ENCODE measurements at regions not wholly inside any gene's neighbourhood (a gene's known extent, or its start where the extent isn't known, plus 50 kb on each side); places are given as distances from the start of the nearest gene placed in this dataset.

- ATAC-seq = peak; percentile 100
- intact Hi-C loops (cut with micrococcal nuclease) = no loop called here
Measured at GRCh38 chr2:222993920-222994650, 57.9 kb upstream of the KCNE4 start.

GRCh38 chr2:222998459-222998858 lies 53.5 kb upstream of the KCNE4 start:
- DNase-seq (no peak), ATAC-seq (no peak)
- intact Hi-C loops (cut with micrococcal nuclease) = no loop called here

More at GRCh38 chr2:222993920-222994650, 57.9 kb upstream of the KCNE4 start:
- DNase-seq = peak; percentile 85

GRCh38 chr2:223000872-223001796 lies 50.9 kb upstream of the KCNE4 start:
- DNase-seq = no peak
- intact Hi-C loops (cut with micrococcal nuclease) = no loop called here
- ATAC-seq = no peak

DNA sequence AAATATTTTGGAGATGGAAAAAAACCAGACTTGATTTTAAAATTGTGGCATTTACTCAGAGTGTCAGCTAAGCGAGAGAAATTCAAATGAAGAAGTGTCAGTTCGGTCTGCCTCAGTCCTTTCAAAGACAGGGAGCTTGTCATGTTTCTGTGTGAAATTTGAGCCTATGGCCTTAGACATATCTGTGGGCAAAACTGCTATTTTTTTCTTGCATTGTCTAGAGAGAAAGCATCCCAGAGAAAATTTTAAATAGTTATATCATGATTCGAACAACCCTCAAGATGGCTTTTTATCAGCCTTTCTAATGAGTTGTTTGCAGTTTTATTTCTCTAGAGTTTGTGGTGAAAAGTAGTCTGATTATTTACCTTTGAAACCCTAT lies 50.2 kb upstream of the KCNE4 start:
- intact Hi-C loops (cut with micrococcal nuclease) = no loop called here
- no peak for DNase-seq
- ATAC-seq = no peak
